Hematopoietic multipotent progenitor cell treated with erythropoietin and hydrocortisone succinate and interleukin-3 and kit ligand, for 4 days (in vitro differentiated cells): ENCODE measurements at regions not wholly inside any gene's neighbourhood (a gene's known extent, or its start where the extent isn't known, plus 50 kb on each side); places are given as distances from the start of the nearest gene placed in this dataset.
"Not testable (repeated sequence)": the region's sequence is repeated elsewhere in the genome, so short reads cannot be mapped to it uniquely, and the experiment has no call there.

ENCODE experiments used
- DNase-seq: peaks from one replicate; pipeline ENCODE4 v3.0.0-alpha.2; 2015

GRCh38 chr17:59494757-59495368 lies 70.5 kb upstream of the DHX40 start:
- peak; percentile 9 for DNase-seq

- DNase-seq: no peak
Measured at GRCh38 chr17:59496178-59496577, 69.2 kb upstream of the DHX40 start.

GRCh38 chr17:59498530-59499307 lies 66.7 kb upstream of the DHX40 start:
- DNase-seq: no peak

- not testable (repeated sequence) for DNase-seq
Measured at GRCh38 chr17:59500086-59500655, 65.2 kb upstream of the DHX40 start.

- no peak for DNase-seq
Measured at GRCh38 chr17:59501690-59502089, 63.7 kb upstream of the DHX40 start.

- no peak for DNase-seq
Measured at GRCh38 chr17:59502800-59503199, 62.6 kb upstream of the DHX40 start.

GRCh38 chr17:59503500-59503899 lies 61.9 kb upstream of the DHX40 start:
- no peak for DNase-seq

- DNase-seq: no peak
Measured at GRCh38 chr17:59504821-59505220, 60.6 kb upstream of the DHX40 start.

GRCh38 chr17:59505610-59506276 lies 59.7 kb upstream of the DHX40 start:
- DNase-seq: no peak

GRCh38 chr17:59506894-59507726 lies 58.3 kb upstream of the DHX40 start:
- no peak for DNase-seq

GRCh38 chr17:59508999-59509625 lies 56.3 kb upstream of the DHX40 start:
- DNase-seq: no peak

GRCh38 chr17:59510611-59511010 lies 54.8 kb upstream of the DHX40 start:
- no peak for DNase-seq

- DNase-seq: peak; percentile 27
Measured at GRCh38 chr17:59511726-59512125, 53.7 kb upstream of the DHX40 start.

- no peak for DNase-seq
Measured at GRCh38 chr17:59512844-59513385, 52.5 kb upstream of the DHX40 start.

GRCh38 chr17:59513934-59514841 lies 51.2 kb upstream of the DHX40 start:
- peak; percentile 86 for DNase-seq
